Lower leg skin (tissue), 4 donors: ENCODE measurements at regions not wholly inside any gene's neighbourhood (a gene's known extent, or its start where the extent isn't known, plus 50 kb on each side); places are given as distances from the start of the nearest gene placed in this dataset.

ENCODE experiments used
- DNase-seq, 2 donors: peaks; one replicate each; pipeline ENCODE4 v3.0.0-alpha.2; 2019; ENCODE audit warnings: low spot score in 2 of 2
- H3K4me3 ChIP-seq: fragments of 200-600 bp; sonication (generic); 2 replicates; pipeline ENCODE4 v1.5.1; 2017; ENCODE audit warnings: mild to moderate bottlenecking, low read depth; ENCODE audit not compliant: poor library complexity, severe bottlenecking
- POLR2A ChIP-seq, 2 donors: fragments of 450-650 bp; IDR thresholded peaks; one replicate each; pipeline ENCODE4 v1.6.1; 2016 to 2017; ENCODE audit warnings: antibody characterized with exemption in 2 of 2, mild to moderate bottlenecking in 1 of 2, moderate library complexity in 1 of 2
- WGBS, 2 donors: methylation state at CpG; one replicate each; pipeline ENCODE4 v1.1.5; 2018; 5-methylcytosine and 5-hydroxymethylcytosine counted together
- intact Hi-C: fragments of 100-400 bp; cut with DNase I; formaldehyde crosslinking; loops from one replicate; pipeline ENCODE4 v1.15.0; 2023; ENCODE audit warnings: low total_unique reads
- TF ChIP-seq, protein P1 (sequence below), 3 donors: fragments of 450-650 bp; IDR thresholded peaks; one replicate each; pipeline ENCODE4 v1.5.1; 2016; ENCODE audit warnings: antibody characterized with exemption in 3 of 3, mild to moderate bottlenecking in 3 of 3, moderate library complexity in 2 of 3

GRCh38 chr2:146207417-146207816 is 1637.4 kb upstream of the ACVR2A start:
- intact Hi-C loops = no loop called here
- TF ChIP-seq, protein P1, sequence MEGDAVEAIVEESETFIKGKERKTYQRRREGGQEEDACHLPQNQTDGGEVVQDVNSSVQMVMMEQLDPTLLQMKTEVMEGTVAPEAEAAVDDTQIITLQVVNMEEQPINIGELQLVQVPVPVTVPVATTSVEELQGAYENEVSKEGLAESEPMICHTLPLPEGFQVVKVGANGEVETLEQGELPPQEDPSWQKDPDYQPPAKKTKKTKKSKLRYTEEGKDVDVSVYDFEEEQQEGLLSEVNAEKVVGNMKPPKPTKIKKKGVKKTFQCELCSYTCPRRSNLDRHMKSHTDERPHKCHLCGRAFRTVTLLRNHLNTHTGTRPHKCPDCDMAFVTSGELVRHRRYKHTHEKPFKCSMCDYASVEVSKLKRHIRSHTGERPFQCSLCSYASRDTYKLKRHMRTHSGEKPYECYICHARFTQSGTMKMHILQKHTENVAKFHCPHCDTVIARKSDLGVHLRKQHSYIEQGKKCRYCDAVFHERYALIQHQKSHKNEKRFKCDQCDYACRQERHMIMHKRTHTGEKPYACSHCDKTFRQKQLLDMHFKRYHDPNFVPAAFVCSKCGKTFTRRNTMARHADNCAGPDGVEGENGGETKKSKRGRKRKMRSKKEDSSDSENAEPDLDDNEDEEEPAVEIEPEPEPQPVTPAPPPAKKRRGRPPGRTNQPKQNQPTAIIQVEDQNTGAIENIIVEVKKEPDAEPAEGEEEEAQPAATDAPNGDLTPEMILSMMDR (IDR thresholded peaks at IDR 0.05) = no peak
- no peak overlapping the region for H3K4me3 ChIP-seq
- WGBS, 2 donors = 83 to 88% methylated on average over 1 of the region's 1 CpG
- no peak for DNase-seq

GRCh38 chr2:146203064-146203624 is 1641.7 kb upstream of the ACVR2A start:
- intact Hi-C loops = no loop called here
- DNase-seq = no peak
- 73 to 74% methylated on average over 5 of the region's 5 CpGs for WGBS, 2 donors

GRCh38 chr2:146193619-146194018 is 1651.2 kb upstream of the ACVR2A start:
- no peak overlapping the region for H3K4me3 ChIP-seq
- intact Hi-C loops = no loop called here
- DNase-seq = no peak
- no peak for TF ChIP-seq POLR2A (IDR thresholded peaks at IDR 0.05)
- TF ChIP-seq, protein P1 (IDR thresholded peaks at IDR 0.05) = no peak

More at GRCh38 chr2:146203064-146203624, 1641.7 kb upstream of the ACVR2A start:
- H3K4me3 ChIP-seq = no peak overlapping the region
- no peak for TF ChIP-seq POLR2A (IDR thresholded peaks at IDR 0.05)
- TF ChIP-seq, protein P1 (IDR thresholded peaks at IDR 0.05) = no peak

GRCh38 chr2:146189541-146189940 is 1655.3 kb upstream of the ACVR2A start:
- H3K4me3 ChIP-seq = no peak overlapping the region
- intact Hi-C loops = no loop called here
- no peak for DNase-seq
- TF ChIP-seq POLR2A (IDR thresholded peaks at IDR 0.05) = no peak
- TF ChIP-seq, protein P1 (IDR thresholded peaks at IDR 0.05) = no peak

GRCh38 chr2:146173934-146174333 is 1654.0 kb upstream of the ZEB2 start:
- H3K4me3 ChIP-seq = no peak overlapping the region
- DNase-seq = no peak
- 79 to 82% methylated on average over 2 of the region's 2 CpGs for WGBS, 2 donors
- intact Hi-C loops = no loop called here
- no peak for TF ChIP-seq POLR2A (IDR thresholded peaks at IDR 0.05)
- TF ChIP-seq, protein P1 (IDR thresholded peaks at IDR 0.05) = no peak

GRCh38 chr2:146161256-146161882 is 1641.5 kb upstream of the ZEB2 start:
- TF ChIP-seq POLR2A (IDR thresholded peaks at IDR 0.05) = no peak
- TF ChIP-seq, protein P1 (IDR thresholded peaks at IDR 0.05) = no peak
- WGBS, 2 donors = 52 to 58% methylated on average over 3 of the region's 3 CpGs
- DNase-seq = no peak
- intact Hi-C loops = no loop called here
- no peak overlapping the region for H3K4me3 ChIP-seq
